ENCODE measurements at regions not wholly inside any gene's neighbourhood (a gene's known extent, or its start where the extent isn't known, plus 50 kb on each side); places are given as distances from the start of the nearest gene placed in this dataset.

DNA sequence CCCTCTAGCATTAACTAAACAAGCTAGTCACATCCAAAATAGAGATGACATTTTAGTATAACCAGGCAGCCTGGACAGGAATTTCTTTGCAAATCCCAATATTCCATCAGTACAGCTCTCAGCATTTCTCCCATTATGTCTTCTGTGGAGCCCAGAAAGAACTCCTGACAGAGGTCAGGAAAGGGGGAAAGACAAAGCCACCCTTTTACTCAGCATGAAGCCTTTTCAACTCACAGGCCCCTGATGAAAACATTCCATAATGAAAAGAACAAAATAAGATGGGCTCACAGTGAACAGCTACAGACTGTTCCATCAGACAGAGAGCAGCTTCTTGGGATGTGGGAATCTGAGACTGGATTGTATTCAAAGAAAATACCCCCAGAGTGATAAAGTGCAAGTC, 80.6 kb downstream of the TEX35 start:
- Histone ChIP-seq H2BK15ac (ENCODE audit: low read depth, low read length) (0 out of 3 replicates have a peak overlapping the region, but pooled peaks have one; percentile 56), H3K36me3 (ENCODE audit: control insufficient read depth, insufficient read depth, low read length) (no peaks in the 10 kb centered on the region), H2BK5ac (ENCODE audit: low read depth, low read length, poor library complexity, severe bottlenecking) (no peak overlapping the region), H4K20me1 (ENCODE audit: insufficient read depth, low read length) (no peaks in the 10 kb centered on the region), H3K27ac (ENCODE audit: insufficient read depth, low read length) (no peak overlapping the region), H3K9me1 (ENCODE audit: insufficient read depth, low read length) (no peaks in the 10 kb centered on the region), H3K4ac (ENCODE audit: low read depth, low read length) (no peak overlapping the region), H2BK120ac (ENCODE audit: low read depth, low read length) (no peak overlapping the region), H4K91ac (ENCODE audit: insufficient read depth, low read depth, low read length) (no peak overlapping the region), H3K23ac (ENCODE audit: low read depth, low read length) (no peak overlapping the region), H3K9me3 (ENCODE audit: control insufficient read depth, insufficient read depth, low read length) (peaks cover 2% of the 10 kb centered on the region; the same call in 1 of the 2 replicates), H3K9ac (ENCODE audit: low read depth, low read length) (no peak overlapping the region), H3K4me2 (ENCODE audit: low read depth, low read length) (no peak overlapping the region), H3K56ac (ENCODE audit: extremely low read depth, insufficient read depth, low read length) (no peak overlapping the region), H2AK9ac (replicated peaks; ENCODE audit: low read depth, low read length, poor library complexity) (no peak overlapping the region), H3K4me3 (ENCODE audit: insufficient read depth, low read depth, low read length) (no peak overlapping the region), H2BK20ac (ENCODE audit: low read depth, low read length) (no peak overlapping the region), H2AFZ (replicated peaks; ENCODE audit: low read length, poor library complexity) (no peak overlapping the region), H3K4me1 (ENCODE audit: control insufficient read depth, insufficient read depth, low read length) (no peaks in the 10 kb centered on the region; the same call in 1 of the 2 replicates), H3K18ac (ENCODE audit: low read depth, low read length) (no peak overlapping the region), H4K5ac (ENCODE audit: low read depth, low read length) (no peak overlapping the region), H3K79me1 (ENCODE audit: low read depth in 1 of 2, low read length in 2 of 2) (no peaks in the 10 kb centered on the region), H2AK5ac (ENCODE audit: low read depth, low read length) (no peak overlapping the region), H4K8ac (ENCODE audit: low read depth in 2 of 2, low read length in 2 of 2) (no peak overlapping the region), H3K14ac (replicated peaks; ENCODE audit: low read depth, low read length) (0 out of 2 replicates have a peak overlapping the region, but pooled peaks have one; percentile 19), H3K27me3 (ENCODE audit: control insufficient read depth, insufficient read depth, low read length) (no peaks in the 10 kb centered on the region)
- in situ Hi-C loops (cut with MboI; ENCODE audit: low sequenced_read_pairs), result no loop called here
- ChIA-PET CTCF (no interaction called here), POLR2A (ENCODE audit: unreplicated experiment) (no interaction called here)
- BruUV-seq (replicated peaks), result no TSS peak
- dilution Hi-C loops (cut with HindIII; ENCODE audit: low sequenced_read_pairs, unreplicated experiment), result no loop called here
- ATAC-seq (ENCODE audit: low read depth) (no peak), DNase-seq (no peak)
- intact Hi-C loops (cut with micrococcal nuclease), result no loop called here
- TF ChIP-seq NFE2L2 (IDR thresholded peaks at IDR 0.05; ENCODE audit: low read depth, low read length) (no peak), CEBPB (IDR thresholded peaks at IDR 0.05; ENCODE audit: low read depth, low read length) (no peak), POLR2A (IDR thresholded peaks at IDR 0.05; ENCODE audit: low read depth, low read length) (no peak), BHLHE40 (IDR thresholded peaks at IDR 0.05; ENCODE audit: low read depth, low read length) (no peak), RAD21 (IDR thresholded peaks at IDR 0.05; ENCODE audit: low read length) (no peak), MAZ (IDR thresholded peaks at IDR 0.05; ENCODE audit: borderline replicate concordance, low read depth, low read length) (no peak), RFX5 (IDR thresholded peaks at IDR 0.05; ENCODE audit: low read depth, low read length) (no peak), SMC3 (IDR thresholded peaks at IDR 0.05; ENCODE audit: low read depth, low read length) (no peak), FOS (IDR thresholded peaks at IDR 0.05; ENCODE audit: low read depth, low read length) (no peak), MXI1 (IDR thresholded peaks at IDR 0.05; ENCODE audit: borderline replicate concordance, low read depth, low read length) (no peak), CHD1 (IDR thresholded peaks at IDR 0.05; ENCODE audit: low read depth, low read length) (no peak), RCOR1 (IDR thresholded peaks at IDR 0.05; ENCODE audit: insufficient replicate concordance, low read length) (no peak)
- TF ChIP-seq, protein P1, sequence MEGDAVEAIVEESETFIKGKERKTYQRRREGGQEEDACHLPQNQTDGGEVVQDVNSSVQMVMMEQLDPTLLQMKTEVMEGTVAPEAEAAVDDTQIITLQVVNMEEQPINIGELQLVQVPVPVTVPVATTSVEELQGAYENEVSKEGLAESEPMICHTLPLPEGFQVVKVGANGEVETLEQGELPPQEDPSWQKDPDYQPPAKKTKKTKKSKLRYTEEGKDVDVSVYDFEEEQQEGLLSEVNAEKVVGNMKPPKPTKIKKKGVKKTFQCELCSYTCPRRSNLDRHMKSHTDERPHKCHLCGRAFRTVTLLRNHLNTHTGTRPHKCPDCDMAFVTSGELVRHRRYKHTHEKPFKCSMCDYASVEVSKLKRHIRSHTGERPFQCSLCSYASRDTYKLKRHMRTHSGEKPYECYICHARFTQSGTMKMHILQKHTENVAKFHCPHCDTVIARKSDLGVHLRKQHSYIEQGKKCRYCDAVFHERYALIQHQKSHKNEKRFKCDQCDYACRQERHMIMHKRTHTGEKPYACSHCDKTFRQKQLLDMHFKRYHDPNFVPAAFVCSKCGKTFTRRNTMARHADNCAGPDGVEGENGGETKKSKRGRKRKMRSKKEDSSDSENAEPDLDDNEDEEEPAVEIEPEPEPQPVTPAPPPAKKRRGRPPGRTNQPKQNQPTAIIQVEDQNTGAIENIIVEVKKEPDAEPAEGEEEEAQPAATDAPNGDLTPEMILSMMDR (conservative IDR thresholded peaks at IDR 0.05; ENCODE audit: low read depth, low read length), result no peak
- TF ChIP-seq, protein P2, sequence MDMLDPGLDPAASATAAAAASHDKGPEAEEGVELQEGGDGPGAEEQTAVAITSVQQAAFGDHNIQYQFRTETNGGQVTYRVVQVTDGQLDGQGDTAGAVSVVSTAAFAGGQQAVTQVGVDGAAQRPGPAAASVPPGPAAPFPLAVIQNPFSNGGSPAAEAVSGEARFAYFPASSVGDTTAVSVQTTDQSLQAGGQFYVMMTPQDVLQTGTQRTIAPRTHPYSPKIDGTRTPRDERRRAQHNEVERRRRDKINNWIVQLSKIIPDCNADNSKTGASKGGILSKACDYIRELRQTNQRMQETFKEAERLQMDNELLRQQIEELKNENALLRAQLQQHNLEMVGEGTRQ (IDR thresholded peaks at IDR 0.05; ENCODE audit: low read depth, low read length), result no peak
- TF ChIP-seq, protein P3, sequence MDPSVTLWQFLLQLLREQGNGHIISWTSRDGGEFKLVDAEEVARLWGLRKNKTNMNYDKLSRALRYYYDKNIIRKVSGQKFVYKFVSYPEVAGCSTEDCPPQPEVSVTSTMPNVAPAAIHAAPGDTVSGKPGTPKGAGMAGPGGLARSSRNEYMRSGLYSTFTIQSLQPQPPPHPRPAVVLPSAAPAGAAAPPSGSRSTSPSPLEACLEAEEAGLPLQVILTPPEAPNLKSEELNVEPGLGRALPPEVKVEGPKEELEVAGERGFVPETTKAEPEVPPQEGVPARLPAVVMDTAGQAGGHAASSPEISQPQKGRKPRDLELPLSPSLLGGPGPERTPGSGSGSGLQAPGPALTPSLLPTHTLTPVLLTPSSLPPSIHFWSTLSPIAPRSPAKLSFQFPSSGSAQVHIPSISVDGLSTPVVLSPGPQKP (IDR thresholded peaks at IDR 0.05; ENCODE audit: borderline replicate concordance, low read depth, low read length), result no peak
